PC-3 (cell line): ENCODE measurements at regions not wholly inside any gene's neighbourhood (a gene's known extent, or its start where the extent isn't known, plus 50 kb on each side); places are given as distances from the start of the nearest gene placed in this dataset.

Experiments used
- ATAC-seq: fragments of 200-7000 bp; cut with Tn5 transposase; 2 replicates; pipeline ENCODE4 v1.9.1; 2020; ENCODE audit warnings: mild to moderate bottlenecking, moderate library complexity
- BruUV-seq: library from RNA; stranded (reverse); fragments of 400-500 nt; replicated peaks from 2 replicates; lab custom pipeline; 2021; lab: Mats Ljungman, UMichigan
- CTCF ChIA-PET: fragments of 300-600 bp; sonication (Branson Sonifier 250); formaldehyde crosslinking; loops from one replicate; lab custom pipeline; 2022; ENCODE audit warnings: antibody characterized with exemption; lab: Charles Lee
- POLR2A ChIA-PET: fragments of 300-600 bp; sonication (Branson Sonifier 250); formaldehyde crosslinking; loops from one replicate; lab custom pipeline; 2022; ENCODE audit warnings: antibody characterized with exemption; ENCODE audit not compliant: unreplicated experiment; lab: Charles Lee
- DNase-seq: peaks from one replicate; pipeline ENCODE4 v3.0.0-alpha.2; 2015
- H2AFZ ChIP-seq: fragments of 300-600 bp; sonication (generic); 2 replicates; pipeline ENCODE4 v1.6.0; 2016; ENCODE audit warnings: antibody characterized with exemption, low read length
- H3F3A ChIP-seq: fragments of 300-600 bp; sonication (generic); one replicate; pipeline ENCODE4 v1.6.0; 2017; ENCODE audit warnings: antibody characterized with exemption, low read length, control low read depth, mild to moderate bottlenecking; ENCODE audit not compliant: unreplicated experiment
- H3K27ac ChIP-seq: fragments of 300-600 bp; sonication (generic); 2 replicates; pipeline ENCODE4 v1.5.1; 2016; ENCODE audit warnings: mild to moderate bottlenecking, low read length
- H3K27me3 ChIP-seq: fragments of 300-600 bp; sonication (generic); 2 replicates; pipeline ENCODE4 v1.6.1; 2016; ENCODE audit warnings: low read length, mixed read lengths
- H3K36me3 ChIP-seq: fragments of 300-600 bp; sonication (generic); 2 replicates; pipeline ENCODE4 v1.6.1; 2016; ENCODE audit warnings: low read depth, mixed run types, low read length, mixed read lengths
- H3K4me1 ChIP-seq: fragments of 300-600 bp; sonication (generic); 2 replicates; pipeline ENCODE4 v1.5.1; 2016; ENCODE audit warnings: low read length; ENCODE audit not compliant: insufficient read depth
- H3K4me2 ChIP-seq: fragments of 300-600 bp; sonication (generic); 2 replicates; pipeline ENCODE4 v1.6.0; 2016; ENCODE audit warnings: low read length
- H3K4me3 ChIP-seq: fragments of 300-600 bp; sonication (generic); 2 replicates; pipeline ENCODE4 v1.5.1; 2016; ENCODE audit warnings: mild to moderate bottlenecking, low read length, mixed read lengths
- H3K79me2 ChIP-seq: fragments of 300-600 bp; sonication (generic); 2 replicates; pipeline ENCODE4 v1.6.1; 2017; ENCODE audit warnings: low read length, mixed read lengths
- H3K9ac ChIP-seq: fragments of 300-600 bp; sonication (generic); 2 replicates; pipeline ENCODE4 v1.6.0; 2016; ENCODE audit warnings: mild to moderate bottlenecking, low read length
- H3K9me2 ChIP-seq: fragments of 300-600 bp; sonication (generic); replicated peaks from 2 replicates; pipeline ENCODE4 v1.6.1; 2016; ENCODE audit warnings: mixed run types, low read length, mixed read lengths
- H3K9me3 ChIP-seq: fragments of 300-600 bp; sonication (generic); 2 replicates; pipeline ENCODE4 v1.6.1; 2016; ENCODE audit warnings: low read length, mixed read lengths
- H4K20me1 ChIP-seq: fragments of 300-600 bp; sonication (generic); 2 replicates; pipeline ENCODE4 v1.6.1; 2016; ENCODE audit warnings: low read length, mixed read lengths
- CTCF ChIP-seq: fragments of 300-600 bp; sonication (generic); conservative IDR thresholded peaks from 2 replicates; pipeline ENCODE4 v1.5.1; 2017; ENCODE audit warnings: antibody characterized with exemption, low read depth, mild to moderate bottlenecking, low read length
- EZH2 ChIP-seq: fragments of 300-600 bp; sonication (generic); IDR thresholded peaks from one replicate; pipeline ENCODE4 v1.6.1; 2017; ENCODE audit warnings: antibody characterized with exemption, mild to moderate bottlenecking, low read length; ENCODE audit not compliant: unreplicated experiment
- EZH2phosphoT487 ChIP-seq: fragments of 300-600 bp; sonication (generic); IDR thresholded peaks from 2 replicates; pipeline ENCODE4 v1.6.1; 2018; ENCODE audit warnings: mild to moderate bottlenecking, antibody characterized with exemption, low read length, borderline replicate concordance
- intact Hi-C: fragments of 100-400 bp; cut with micrococcal nuclease; formaldehyde crosslinking; loops from 2 replicates; pipeline ENCODE4 v1.9.0; 2023

GRCh38 chr10:114879093-114879492, 57.5 kb downstream of the FHIP2A start:
- peak overlapping the region; percentile 67 for H3K4me2 ChIP-seq
- H2AFZ ChIP-seq, result peak overlapping the region; percentile 52
- H3K36me3 ChIP-seq, result no peaks in the 10 kb centered on the region
- H3K4me1 ChIP-seq, result no peaks in the 10 kb centered on the region
- no peaks in the 10 kb centered on the region for H3K9me2 ChIP-seq
- no peak for DNase-seq
- no peaks in the 10 kb centered on the region for H4K20me1 ChIP-seq
- H3F3A ChIP-seq, result no peaks in the 10 kb centered on the region
- H3K4me3 ChIP-seq, result peak overlapping the region; percentile 42; the same call in 1 of the 2 replicates
- CTCF ChIA-PET, result interaction anchor here (0.7 kb wide), 1 partner anchor 53 kb away, joined by 4 read pairs; no protein-coding TSS in a partner anchor
- H3K27me3 ChIP-seq, result no peaks in the 10 kb centered on the region
- no peak overlapping the region for H3K9ac ChIP-seq
- ATAC-seq, result no peak
- no peaks in the 10 kb centered on the region for H3K9me3 ChIP-seq
- no peak for TF ChIP-seq EZH2phosphoT487
- TF ChIP-seq CTCF, result no peak
- TF ChIP-seq EZH2, result no peak
- no peaks in the 10 kb centered on the region for H3K79me2 ChIP-seq
- BruUV-seq, result no TSS peak
- no peak overlapping the region for H3K27ac ChIP-seq
- POLR2A ChIA-PET, result no interaction called here
- intact Hi-C loops, result loop anchor here (5.0 kb wide), 1 partner anchor 58 kb away; the partner anchor contains the start of gene TRUB1

GRCh38 chr10:114879541-114880158, 58.1 kb downstream of the FHIP2A start:
- Histone ChIP-seq H3K36me3 (no peaks in the 10 kb centered on the region), H3K9ac (no peak overlapping the region), H3K9me2 (no peaks in the 10 kb centered on the region), H3K4me3 (peak overlapping the region; percentile 42; the same call in 1 of the 2 replicates), H3K9me3 (no peaks in the 10 kb centered on the region), H3K79me2 (no peaks in the 10 kb centered on the region), H3K4me2 (peak overlapping the region; percentile 67), H3K4me1 (no peaks in the 10 kb centered on the region), H3F3A (no peaks in the 10 kb centered on the region), H4K20me1 (no peaks in the 10 kb centered on the region), H3K27ac (no peak overlapping the region), H3K27me3 (no peaks in the 10 kb centered on the region), H2AFZ (peak overlapping the region; percentile 52)
- ATAC-seq (peak; percentile 58), DNase-seq (peak; percentile 47)
- POLR2A ChIA-PET, result no interaction called here
- CTCF ChIA-PET, result interaction anchor here (0.5 to 0.7 kb wide), 2 partner anchors 52 to 102 kb away, joined by 4 to 19 read pairs; no protein-coding TSS in a partner anchor
- intact Hi-C loops, result loop anchor here (5.0 kb wide), 1 partner anchor 58 kb away; the partner anchor contains the start of gene TRUB1
- TF ChIP-seq EZH2phosphoT487 (no peak), CTCF (peak; percentile 77)
- no TSS peak for BruUV-seq

GRCh38 chr10:114881417-114881816, 56.6 kb upstream of the TRUB1 start:
- Histone ChIP-seq H3K9ac (no peak overlapping the region), H3K4me1 (no peaks in the 10 kb centered on the region), H3K27me3 (no peaks in the 10 kb centered on the region), H3K27ac (no peak overlapping the region), H4K20me1 (no peaks in the 10 kb centered on the region), H3K79me2 (no peaks in the 10 kb centered on the region), H3K9me3 (no peaks in the 10 kb centered on the region), H3K4me2 (no peak overlapping the region), H3K9me2 (no peaks in the 10 kb centered on the region), H2AFZ (no peak overlapping the region), H3F3A (no peaks in the 10 kb centered on the region), H3K36me3 (no peaks in the 10 kb centered on the region), H3K4me3 (no peak overlapping the region)
- BruUV-seq, result no TSS peak
- TF ChIP-seq EZH2, result no peak
- no peak for TF ChIP-seq CTCF
- no peak for TF ChIP-seq EZH2phosphoT487
- POLR2A ChIA-PET, result no interaction called here
- no peak for DNase-seq
- no peak for ATAC-seq
- intact Hi-C loops, result no loop called here
- CTCF ChIA-PET, result no interaction called here
